DMS153 treated with DMSO at 0.1 percent for 48 hours (cell line): ENCODE measurements at regions not wholly inside any gene's neighbourhood (a gene's known extent, or its start where the extent isn't known, plus 50 kb on each side); places are given as distances from the start of the nearest gene placed in this dataset.
A peak's percentile ranks its signal among the peaks of the same experiment; 100 is the strongest.

Experiments
- DNase-seq: peaks from one replicate; lab custom pipeline; 2025; ENCODE audit not compliant: unreplicated experiment; lab: John Stamatoyannopoulos, UW

- DNase-seq, result no peak
Measured at GRCh38 chr9:107431461-107431860, 58.1 kb downstream of the KLF4 start.

DNA sequence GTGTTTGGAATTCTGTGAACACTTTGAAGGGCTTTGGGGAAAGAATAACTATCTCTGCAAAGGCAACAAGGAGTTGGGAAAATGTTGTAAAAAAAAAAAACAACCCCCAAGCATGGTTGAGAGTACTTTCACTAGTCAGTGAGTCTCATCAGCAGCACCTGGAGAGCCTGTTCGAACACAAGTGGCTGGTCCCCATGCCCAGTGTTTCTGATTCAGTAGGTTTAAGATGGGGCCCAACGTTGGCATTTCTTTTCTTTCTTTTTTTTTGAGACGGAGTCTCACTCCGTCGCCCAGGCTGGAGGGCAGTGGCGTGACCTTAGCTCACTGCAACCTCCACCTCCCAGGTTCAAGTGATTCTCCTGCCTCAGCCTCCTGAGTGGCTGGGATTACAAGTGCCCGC lies 59.5 kb downstream of the KLF4 start:
- no peak for DNase-seq

GRCh38 chr9:107426126-107426525 lies 63.4 kb downstream of the KLF4 start:
- DNase-seq, result no peak

DNA sequence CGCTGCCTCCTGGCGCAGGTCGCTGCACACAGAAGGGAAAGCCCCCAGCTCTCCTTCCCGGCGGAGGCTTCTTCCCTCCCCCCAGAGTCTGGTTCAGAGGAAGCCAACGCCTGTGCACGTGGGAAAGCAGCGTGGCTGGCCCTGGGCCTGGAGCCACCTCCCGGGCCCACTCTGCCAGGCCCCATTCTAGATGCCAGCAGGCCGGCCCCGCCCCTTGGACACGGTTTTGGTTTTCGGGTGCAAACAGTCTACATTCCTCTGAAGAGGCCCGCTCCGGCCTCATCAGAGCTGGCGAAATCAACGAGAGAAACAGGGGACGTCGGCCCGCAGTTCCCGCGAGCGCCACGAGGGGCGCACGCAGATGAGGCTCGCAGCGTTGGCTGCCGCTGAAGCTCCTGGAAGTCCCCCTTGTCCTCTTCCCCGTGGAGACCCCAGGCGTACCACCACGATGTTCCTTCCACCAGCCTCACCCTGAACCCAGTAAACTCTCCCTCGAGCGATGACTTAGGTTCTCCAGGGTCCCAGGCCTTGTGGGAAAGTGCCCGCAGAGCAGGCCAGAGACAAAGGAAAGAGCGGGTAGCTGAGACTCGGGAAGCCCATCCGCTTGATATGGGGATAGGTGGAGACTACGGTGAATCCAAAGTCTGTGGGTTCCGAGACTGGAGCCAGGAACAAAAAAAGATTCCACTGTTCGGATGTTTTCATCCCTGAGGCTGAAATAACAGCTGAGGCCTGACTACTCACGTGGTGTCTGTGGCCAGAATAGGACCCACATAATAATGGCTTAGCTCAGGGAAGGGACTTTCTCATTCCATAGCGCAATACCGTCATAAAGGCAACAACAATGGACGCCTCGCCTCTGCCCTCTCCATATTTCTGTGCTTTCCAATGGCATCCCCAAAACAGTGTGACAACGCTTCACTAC lies 64.2 kb downstream of the KLF4 start:
- DNase-seq, result no peak

DNA sequence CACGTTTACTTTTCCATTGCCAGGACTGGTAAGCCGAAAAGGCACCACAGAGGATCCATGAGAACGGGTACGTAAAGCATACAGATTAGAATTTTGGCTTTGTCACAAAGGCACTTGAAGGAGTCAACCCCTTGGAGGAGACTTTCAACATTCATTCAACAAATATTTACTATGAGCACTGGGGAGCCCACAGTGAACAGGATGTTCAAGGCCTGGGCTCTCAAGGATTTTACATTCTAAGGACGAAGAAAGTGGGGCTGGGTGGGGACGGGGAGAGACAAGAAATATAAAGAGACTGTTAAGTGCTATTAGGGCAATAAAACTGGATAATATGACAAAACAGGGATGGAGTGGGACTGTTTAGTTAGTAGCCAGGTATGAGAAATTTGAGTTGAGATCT lies 66.0 kb downstream of the KLF4 start:
- no peak for DNase-seq

DNA sequence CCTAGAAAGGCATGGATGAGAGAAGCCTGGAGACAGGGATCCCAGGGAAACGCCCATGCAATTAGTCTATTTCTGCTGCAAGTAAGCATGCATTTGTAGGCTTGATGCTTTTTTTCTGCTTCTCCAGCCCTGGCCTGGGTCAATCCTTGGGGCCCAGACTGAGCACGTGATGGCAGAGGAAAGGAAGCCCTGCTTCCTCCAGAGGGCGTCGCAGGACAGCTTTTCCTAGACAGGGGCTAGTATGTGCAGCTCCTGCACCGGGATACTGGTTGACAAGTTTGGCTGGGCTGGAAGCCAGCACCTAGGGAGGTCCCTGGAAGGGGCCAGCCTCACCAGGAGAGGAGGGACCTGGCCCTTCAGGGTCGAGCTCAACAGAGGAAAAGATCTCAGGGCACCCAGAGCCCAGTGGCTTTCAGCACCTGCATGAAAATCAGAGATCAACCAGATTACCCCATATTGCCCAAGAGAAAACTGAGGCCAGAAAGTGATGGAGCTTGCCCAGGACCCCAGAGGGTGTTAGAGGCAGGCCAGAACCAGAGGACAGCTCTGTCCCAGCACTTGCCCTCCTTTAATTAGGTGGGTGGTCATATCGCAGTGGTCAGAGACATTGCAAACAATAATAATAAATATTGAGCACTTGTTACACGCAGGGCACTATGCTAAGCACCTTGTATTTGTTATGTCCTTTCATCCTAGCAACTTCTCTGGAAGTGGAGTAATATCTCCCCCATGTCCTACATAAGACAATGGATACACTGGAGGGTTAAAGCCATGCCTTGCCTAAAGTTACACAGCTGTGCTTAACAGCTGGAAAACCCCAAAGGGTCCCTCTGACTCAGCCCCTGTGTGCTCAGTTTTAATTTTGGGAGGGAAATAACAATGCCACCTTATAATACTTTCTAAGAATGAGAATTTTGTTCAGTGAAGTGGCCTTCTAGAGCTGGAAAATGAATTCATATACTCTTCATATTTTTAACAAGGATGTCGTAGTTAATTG lies 67.1 kb downstream of the KLF4 start:
- peak; percentile 63 for DNase-seq

DNA sequence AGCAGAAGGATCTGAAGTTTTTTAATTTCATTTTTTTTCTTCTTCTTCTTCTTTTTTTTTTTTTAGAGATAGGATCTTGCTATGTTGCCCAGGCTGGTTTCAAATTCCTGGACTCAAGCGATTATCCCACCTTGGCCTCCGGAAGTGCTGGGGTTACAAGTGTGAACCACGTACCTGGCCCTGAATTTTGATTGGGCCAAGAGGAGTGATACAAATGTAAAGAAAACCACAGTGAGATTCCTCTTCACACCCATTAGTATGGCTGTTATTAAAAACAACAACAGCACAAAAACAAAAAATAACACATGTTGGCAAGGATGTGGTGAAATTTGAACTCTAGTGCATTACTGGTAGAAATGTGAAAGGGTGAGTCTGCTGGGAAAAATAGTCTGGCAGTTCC lies 79.1 kb downstream of the KLF4 start:
- no peak for DNase-seq

DNA sequence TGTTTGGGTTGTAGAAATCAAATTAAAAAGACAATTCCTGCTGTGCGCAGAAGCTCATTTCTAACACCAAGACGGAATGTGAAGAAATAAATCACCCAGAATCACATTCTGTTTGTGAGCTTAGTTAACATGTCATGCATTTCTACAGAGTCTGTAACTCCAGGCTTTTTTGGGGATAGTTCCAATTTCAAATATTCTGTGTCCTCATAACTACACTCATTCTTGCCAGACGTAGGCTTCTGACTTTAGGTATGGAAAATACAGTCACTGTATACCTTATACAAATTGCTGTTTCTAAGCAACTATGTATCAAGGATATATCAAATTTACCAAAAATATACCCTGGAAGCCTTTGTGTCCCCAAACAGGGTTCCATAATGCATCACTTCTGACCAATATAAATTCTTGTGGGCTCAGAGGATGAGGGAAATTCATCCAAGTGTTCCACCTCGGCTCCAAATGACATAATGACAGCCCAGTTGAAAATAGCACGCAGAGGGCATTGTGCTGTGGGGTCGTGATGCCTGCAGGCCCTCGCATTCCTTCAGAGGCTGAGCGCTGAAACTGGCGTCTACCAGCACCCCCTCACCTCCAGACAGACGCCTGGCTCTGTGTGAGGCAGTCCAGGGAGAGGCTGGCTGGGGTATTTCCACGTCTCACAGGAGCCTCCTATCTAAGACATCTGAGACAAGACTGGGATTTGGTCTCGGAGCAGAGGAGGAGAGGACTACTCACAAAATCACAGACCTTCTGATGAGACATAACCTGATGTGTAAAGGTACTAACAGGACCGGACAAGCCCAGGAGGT lies 79.8 kb downstream of the KLF4 start:
- DNase-seq, result no peak

DNA sequence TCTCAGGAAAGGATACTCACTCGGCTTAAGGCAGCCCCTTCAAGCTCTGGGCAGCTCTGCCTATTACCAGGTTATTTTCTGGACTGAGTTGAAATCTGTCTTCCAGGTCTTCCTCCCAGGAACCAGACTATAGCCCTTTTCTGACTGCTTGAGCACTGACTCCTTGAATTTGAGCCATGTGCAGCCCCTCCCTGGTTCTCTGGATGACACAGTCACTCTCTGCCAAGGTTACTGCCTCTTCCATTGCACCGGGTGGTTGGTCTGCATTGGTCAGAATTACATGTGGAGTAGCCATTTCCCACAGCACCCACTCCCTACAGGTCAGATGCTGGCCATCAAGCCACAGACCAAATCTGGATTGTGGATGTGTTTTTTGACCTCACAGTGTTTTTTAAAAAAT lies 81.9 kb downstream of the KLF4 start:
- no peak for DNase-seq

DNA sequence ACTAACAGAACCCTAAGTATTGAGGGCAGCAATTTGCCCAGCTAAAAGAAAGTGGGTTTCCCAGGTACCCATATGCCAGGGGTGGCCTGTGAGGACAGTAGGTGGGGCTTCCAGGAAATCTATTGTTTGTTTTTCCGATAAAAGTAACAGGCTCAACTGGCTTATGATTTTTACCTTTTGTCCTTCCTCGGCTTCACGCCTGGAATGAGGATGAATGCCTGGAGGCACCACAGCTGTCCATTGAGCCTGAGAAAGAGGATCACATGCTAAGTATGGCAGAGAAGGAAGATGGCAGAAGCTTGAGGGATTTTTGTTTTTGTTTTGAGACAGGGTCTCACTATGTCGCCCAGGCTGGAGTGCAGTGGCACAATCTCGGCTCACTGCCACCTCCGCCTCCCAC lies 84.1 kb downstream of the KLF4 start:
- DNase-seq, result no peak

- no peak for DNase-seq
Measured at GRCh38 chr9:107404736-107405135, 84.8 kb downstream of the KLF4 start.

DNA sequence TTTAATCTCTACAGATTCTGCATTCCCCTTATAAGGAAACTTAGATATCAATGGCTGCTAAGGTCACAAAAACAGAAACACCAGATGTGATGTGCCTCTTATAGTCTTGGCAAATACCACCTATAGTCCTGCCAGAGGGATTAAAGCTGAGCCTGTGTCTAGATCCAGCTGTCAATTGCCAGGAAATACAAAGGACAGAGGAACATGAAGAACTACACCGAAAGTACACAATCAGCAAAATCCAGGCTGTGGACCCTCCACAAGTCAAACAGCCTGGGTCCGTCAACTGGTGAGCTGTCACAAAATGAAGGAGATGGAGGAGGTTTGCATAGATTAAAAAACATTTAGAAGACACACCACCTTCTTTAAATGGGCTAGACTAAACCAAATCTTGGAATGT lies 85.4 kb downstream of the KLF4 start:
- no peak for DNase-seq

DNA sequence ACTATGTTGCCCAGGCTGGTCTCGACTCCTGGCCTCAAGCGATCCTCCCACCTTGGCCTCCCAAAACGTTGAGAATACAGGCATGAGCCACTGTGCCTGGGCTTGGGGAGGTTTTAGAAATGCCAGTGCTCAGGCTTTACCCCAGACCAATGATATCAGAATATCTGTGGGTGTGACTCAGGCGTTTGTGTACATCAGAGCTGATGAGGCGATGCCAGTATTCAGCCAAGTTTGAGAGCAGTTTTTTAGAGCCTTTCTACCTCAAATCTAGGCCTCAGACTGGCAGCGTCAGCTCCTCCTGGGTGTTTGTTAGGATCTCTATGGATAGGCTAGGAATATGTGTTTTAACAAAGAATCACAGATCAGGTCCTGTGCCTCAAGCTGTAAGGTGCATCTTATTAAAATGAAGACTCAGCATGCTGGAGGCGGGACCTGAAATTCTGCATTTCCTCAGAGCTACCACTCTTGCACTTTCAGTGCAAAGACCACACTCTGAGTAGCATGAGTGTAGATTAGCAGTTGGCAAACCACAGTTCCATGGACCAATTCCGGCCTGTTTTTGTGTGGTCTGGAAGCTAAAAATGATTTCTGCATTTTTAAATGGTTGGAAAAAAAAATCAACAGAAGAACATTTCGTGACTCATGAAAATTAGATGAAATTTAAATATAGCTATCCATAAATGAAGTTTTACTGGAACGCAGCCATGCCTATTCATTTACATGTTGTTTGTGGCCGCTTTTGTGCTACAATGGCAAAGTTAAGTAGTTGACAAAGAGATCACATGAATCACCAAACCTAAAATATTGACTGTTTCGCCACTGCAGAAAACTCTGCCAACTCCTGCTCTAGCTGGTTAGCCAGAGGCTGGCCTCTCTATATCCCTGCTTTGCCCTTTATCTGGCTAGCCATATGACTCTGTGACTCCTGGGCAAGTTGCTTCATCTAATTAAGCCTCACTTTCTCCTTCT lies 92.2 kb downstream of the KLF4 start:
- DNase-seq, result no peak

DNA sequence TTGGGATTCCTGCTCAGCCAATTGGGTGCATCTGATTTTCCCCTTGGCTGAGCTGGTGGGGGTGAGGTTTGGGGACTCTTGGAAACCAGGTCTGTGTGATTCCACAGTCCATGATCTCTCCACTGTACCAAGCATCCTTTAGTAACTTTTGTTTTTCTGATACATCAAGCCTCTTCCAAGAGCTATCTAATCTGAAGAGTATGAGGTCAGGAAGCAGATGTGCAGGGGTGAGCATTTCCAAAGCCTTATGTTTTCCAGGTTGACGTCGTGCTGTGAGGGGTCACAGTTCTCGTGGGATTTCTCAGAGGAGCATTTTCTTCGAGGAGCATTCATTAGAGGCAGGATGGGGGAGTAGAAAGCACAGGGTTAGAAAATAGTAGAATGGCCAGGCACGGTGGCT lies 95.3 kb downstream of the KLF4 start:
- no peak for DNase-seq

DNA sequence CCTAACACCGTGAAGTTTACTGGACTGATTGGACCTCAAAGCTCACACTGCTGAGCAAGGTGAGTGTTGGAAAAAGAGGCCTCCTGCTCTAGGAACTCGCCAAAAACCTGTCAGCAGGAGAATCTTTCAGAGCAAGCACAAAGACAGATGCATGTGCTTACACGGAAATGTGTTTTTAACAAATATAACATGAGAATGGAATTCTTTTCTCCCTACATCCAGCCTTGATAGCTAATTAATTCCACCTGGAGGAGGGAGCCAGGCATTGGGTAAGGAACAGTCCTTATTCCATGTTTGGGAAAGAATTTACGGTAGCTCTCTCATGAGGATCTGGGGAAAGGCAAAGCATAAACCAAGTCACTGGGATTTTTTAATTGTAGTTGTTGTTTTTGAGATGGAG lies 98.8 kb downstream of the KLF4 start:
- DNase-seq, result no peak

- DNase-seq, result no peak
Measured at GRCh38 chr9:107390279-107390678, 99.3 kb downstream of the KLF4 start.

DNA sequence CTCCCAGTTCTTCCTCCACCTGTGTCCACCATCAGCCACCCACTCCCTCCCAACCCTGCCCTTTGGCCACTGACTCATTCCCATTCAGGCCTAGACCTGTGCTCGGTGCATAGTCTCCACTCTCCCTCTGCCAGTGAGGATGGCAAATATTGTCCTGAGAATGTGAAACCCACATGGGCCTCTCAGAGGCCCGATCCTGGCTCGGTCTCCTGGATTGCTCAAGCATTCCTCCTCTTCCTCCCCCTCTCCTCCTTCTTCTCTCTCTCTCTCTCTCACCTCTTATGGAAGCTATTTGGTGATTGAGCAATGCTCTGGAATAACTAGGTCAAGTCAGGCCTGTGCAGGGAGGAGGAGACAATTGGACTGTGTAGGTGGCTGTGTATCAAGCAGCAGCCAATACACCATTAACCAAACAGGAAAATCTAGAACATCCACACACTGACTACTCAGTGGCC lies 99.9 kb downstream of the KLF4 start:
- DNase-seq, result no peak

DNA sequence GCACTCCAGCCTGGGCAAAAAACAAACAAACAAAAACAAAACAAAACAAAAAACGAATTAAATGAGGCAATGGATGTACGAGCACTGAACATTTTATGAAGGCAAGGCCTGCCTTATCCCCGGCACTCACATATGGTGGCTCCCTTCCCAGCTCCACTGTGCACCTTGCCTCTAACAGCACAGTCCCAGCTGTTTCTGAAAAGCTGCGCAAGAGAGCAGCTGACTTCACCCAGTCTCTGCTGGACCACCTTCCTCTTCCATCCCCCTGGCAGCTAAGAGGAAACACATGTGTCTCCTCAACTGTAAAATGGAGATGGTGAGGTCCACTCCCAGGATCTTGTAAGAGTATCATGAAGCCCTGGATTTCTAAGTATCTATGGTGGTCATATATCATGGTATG lies 100.7 kb downstream of the KLF4 start:
- DNase-seq, result no peak

GRCh38 chr9:107387409-107387808 lies 102.2 kb downstream of the KLF4 start:
- DNase-seq, result no peak

GRCh38 chr9:107386396-107386795 lies 103.2 kb downstream of the KLF4 start:
- DNase-seq, result no peak
